Inflammatory macrophage treated with lipopolysaccharide for 4 hours (primary cell): ENCODE measurements at regions not wholly inside any gene's neighbourhood (a gene's known extent, or its start where the extent isn't known, plus 50 kb on each side); places are given as distances from the start of the nearest gene placed in this dataset.
A peak's percentile ranks its signal among the peaks of the same experiment; 100 is the strongest.

Experiments
- DNase-seq: peaks from one replicate; pipeline ENCODE4 v3.0.0-alpha.2; 2020

DNA sequence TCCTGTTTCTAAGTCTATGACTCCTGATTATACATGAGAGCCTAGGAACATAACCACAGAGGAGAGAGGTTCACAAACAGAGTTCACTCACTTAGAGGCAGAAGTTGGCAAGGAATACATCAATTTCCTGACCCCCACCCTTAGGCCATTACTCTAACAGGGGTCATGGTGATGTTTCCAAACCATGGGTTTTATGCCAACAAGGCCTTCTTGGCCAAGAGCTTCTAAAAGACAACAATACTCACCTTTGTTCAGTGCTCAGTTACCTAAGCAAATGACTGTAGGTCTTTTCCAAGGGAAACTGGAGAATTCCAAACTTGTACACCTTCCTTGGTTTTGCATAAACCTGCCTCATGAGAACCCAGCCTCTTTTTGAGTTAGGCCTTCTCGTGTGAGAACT lies 52.6 kb downstream of the ERICH4 start:
- no peak for DNase-seq

DNA sequence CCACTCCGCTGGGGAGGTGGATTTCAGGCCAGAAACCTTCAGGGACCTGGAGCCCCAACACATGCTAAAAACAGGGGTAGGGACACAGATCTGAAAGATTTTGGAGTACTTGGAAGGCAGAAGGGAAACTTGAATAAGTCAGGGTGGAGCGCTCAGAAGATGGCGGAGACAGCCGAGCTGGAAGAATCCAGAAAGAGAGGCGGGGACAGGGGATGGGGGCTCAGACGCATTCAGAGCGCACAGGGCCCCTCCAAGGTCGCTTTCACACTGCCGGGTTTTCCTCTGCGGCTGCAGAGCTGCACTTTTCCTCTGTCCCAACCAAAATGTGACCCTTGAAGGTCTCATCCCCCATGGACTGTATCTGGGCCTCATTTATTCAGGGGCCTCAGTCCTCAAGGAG lies 56.9 kb downstream of the ERICH4 start:
- no peak for DNase-seq

DNA sequence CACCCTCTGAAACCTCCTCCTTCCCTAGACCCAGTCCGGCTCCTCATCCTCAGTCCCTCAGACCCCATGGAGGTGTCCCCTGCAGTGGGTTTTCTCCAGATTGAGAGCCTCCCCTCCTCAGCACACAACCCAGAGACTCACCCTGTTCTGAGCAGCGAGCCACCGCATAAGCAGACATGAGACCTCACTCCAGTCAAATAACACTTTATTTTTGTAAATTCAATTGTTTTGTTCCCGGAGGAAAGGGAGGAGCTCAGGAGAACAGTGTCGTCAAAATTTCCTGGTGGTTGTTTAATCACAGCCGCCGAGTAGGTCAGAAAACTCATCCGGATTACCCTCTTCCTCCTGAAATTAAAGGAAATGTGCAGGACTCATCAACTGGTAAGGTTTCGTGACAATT lies 57.5 kb downstream of the ERICH4 start:
- DNase-seq: no peak

DNA sequence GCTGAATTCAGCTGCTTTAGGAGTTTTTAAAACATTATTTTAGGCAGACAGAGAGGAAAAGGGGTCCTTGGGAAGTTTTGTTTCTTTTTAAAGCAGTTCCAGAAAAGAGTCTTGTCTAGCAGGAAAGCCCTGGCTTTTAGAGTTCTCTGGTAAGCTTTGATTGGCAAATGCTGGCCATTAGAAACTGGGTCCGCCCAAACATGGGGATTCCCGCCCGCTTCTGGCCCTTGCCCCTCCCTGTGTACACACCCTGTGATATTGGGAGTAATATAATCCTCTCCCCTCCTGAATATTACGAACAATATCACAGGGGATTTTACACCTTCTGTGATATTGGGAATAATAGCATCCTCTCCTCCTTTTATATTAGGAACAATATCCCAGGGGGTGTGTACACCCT lies 58.9 kb downstream of the ERICH4 start:
- DNase-seq: no peak

DNA sequence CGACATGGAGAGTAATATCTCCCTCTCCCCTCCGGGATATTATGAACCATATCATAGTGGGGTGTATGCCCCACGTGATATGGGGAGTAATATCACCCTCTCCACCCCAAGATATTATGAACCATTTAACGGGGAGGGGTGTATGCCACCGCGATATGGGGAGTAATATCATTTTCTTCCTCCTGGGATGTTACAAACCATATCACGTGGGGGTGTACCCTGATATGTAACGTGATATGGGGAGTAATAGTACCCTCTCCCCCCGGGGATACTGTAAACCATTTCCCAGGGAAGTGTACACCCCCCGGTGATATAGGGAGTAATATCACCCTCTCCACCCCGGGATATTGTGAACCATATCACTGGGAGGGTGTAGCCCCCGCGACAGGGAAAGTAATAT lies 62.1 kb downstream of the ERICH4 start:
- DNase-seq: no peak

DNA sequence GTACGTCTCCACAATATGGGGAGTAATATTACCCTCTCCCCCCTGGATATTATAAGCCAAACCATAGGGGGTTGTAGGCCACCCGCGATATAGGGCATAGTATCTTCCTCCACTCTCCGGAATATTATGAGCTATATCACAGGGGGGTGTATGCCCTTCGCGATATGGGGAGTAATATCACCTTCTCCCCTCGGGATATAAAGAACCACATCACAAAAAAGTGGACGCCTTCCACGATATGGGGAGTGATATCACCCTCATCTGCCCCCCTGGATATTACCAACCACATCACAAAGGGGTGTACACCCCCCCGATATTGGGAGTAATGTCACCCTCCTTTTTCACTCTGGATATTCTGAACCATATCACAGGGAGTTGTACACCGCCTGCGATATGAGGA lies 65.5 kb upstream of the CEACAM21 start:
- no peak for DNase-seq

DNA sequence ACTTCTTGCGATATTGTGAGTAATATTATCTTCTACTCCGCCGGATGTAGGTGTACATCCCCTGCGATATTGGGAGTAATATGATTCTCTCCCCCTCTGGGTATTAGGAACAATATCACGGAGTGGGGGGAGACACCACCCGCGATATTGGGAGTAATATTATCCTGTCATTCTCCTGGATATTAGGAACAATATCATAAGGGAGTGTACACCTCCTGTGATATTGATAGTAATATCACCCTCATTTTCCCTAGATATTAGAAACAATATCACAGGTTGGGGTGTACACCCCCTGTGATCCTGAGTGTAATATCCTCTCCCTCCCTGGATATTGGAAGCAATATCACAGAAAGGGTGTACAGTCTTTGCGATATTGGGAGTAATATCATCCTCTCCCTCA lies 64.3 kb upstream of the CEACAM21 start:
- DNase-seq: no peak

DNA sequence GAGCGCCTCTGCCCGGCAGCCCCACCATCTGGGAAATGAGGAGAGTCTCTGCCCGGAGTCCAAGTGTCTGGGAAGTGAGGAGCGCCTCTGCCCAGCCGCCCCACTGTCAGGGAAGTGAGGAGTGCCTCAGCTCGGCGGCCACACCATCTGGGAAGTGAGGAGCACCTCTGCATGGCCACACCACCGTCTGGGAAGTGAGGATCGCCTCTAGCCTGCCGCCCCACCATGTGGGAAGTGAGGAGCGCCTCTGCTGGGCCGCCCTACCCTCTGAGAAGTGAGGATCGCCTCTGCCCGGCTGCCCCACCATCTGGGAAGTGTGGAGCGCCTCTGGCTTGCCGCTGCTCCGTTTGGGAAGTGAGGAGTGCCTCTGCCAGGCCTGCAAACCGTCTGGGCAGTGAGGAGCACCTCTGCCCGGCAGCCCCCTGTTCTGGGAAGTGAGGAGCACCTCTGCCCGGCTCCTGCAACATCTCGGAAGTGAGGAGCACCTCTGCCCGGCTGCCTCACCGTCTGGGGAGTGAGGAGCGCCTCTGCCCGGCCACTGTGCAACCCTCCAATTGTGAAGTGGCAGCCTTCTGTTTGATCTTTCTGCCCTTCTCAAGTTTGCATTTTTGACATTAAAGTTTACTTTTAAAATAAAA lies 60.8 kb upstream of the CEACAM21 start:
- DNase-seq: no peak

DNA sequence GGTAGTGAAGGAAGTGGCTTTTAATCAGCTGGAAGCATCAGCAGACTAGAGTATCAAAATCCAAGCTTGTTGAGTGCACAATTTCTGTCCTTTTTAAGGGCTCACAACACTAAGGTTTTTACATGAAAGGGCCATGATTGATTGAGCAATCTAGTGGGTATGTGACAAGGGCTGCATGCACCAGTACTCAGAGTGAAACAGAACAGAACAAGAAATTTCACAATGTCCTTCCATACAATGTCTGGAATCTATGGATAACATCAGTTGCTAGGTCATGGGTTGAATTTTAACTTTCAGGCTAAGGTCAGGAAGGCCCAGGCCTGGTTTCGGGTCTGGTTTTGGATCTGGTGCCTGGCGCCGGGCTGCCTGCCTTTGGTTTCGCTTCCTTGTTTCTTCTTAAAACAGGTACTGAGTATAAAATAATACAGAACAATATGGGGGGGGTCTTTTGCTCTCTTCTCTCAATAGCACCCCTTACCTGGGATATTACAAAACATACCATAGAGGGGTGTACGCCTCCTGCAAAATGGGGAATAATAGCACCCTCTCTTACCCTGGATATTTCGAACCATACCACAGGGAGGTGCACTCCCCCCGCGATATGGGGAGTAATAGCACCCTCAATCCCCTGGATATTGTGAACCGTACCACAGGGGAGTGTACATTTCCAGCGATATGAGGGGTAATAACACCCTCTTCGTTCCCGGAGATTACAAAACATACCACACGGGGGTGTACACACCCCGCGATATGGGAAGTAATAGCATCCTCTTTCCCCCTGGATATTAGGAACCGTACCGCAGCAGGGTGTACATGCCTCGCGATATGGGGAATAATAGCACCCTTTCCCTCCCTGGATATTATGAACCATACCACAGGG lies 59.4 kb upstream of the CEACAM21 start:
- DNase-seq: peak; percentile 77

DNA sequence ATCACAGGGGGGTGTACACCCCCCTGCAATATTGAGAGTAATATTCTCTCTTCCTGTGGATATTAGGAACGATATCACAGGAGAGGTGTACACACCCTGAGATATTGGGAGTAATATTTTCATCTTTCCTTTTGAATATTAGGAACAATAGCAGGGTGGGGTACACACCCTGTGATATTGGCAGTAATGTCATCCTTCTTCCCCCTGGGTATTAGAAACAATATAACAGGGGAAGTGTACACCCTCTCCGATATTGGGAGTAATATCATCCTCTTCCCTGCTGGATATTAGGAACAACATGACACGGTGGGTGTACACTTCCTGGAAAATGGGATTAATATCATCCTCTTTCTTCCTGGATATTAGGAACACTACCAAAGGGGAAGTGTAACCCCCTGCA lies 57.8 kb upstream of the CEACAM21 start:
- no peak for DNase-seq

DNA sequence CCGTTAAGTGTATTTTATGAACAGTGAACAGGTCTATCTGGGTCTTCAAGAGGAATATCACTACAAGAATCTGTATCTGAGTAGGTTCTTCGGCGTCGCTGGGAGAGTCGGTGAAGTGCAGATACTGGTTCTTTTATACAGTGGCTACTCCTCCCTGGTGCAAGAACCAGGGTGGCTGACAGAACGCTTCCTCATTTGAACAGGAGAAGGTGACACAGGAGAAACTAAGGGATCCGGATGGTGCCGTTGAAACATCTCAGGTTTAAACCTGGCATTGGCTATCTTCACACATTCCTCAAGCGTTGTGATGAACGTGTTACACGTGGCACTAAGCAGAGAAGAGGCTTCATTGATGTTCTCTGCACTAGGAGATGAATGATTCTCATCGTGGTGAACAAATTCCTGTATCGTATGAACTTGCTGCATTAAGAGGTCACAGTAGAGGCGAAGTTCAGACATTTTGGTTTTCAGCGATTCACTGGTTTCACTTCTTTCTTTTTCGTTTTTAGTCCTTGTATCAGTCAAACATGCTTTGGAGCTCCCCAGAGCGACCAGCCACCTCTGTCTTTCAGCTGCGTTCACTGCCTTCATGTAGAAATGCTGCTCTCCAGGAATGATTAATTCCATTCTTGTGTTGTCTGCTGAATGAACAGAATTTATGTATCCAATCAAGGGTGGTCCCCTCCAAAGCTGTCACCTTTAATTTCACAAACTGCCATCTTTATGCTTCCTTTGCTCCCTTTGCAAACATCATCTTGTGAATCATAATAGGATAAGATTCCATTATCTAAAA lies 54.6 kb upstream of the CEACAM21 start:
- DNase-seq: peak; percentile 43

DNA sequence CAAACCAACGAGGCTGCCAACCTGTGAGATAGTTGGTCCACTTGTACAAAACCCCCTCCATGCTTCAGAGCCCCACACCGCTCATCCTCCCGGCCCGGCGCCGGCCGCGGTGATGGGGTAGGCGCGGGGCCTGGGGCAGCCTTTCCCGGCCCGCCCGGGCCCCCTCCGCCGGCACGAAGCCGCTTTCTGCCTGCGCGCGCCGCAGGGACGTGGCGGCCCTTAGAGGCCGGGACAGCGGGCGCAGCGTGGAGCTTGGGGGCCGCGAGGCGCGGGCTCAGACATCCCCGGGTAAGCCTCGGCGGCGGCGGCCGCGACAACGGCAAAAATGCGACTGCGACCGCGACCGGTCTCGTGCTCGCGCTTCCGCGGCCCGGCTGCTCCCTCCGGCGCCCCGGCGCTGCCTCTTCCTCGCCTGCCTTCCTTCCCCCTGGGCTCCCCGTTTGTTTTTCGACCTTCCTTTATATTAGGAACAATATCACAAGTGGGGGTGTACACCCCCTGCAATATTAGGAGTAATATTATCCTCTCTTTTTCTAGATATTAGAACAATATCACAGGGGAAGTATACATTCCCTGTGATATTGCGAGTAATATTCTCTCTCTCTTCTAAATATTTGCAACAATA lies 53.9 kb upstream of the CEACAM21 start:
- no peak for DNase-seq

DNA sequence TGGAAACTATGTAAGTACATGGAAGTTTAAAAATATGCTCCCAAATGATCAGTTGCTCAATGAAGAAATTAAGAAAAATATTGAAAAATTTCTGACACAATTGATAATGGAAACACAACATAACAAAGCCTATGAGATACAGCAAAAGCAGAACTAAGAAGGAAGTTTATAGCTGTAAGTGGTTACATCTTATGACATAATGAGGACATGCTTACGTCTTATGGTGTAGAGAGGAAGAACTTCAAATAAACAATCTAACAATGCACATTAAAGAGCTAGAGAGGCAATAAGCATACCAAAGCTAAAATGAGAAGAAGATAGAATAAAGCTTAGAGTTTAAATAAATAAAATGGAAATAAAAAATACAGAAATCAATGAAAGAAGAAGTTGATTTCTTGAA lies 50.0 kb upstream of the CEACAM21 start:
- DNase-seq: peak; percentile 37
